GM12801 (cell line): ENCODE measurements at regions not wholly inside any gene's neighbourhood (a gene's known extent, or its start where the extent isn't known, plus 50 kb on each side); places are given as distances from the start of the nearest gene placed in this dataset.

Source experiments
- TF ChIP-seq, protein P1 (sequence below): IDR thresholded peaks from one replicate; pipeline ENCODE4 v1.5.1; 2011; ENCODE audit warnings: control low read depth; ENCODE audit not compliant: insufficient read length; ENCODE audit errors: extremely low read depth

- TF ChIP-seq, protein P1, sequence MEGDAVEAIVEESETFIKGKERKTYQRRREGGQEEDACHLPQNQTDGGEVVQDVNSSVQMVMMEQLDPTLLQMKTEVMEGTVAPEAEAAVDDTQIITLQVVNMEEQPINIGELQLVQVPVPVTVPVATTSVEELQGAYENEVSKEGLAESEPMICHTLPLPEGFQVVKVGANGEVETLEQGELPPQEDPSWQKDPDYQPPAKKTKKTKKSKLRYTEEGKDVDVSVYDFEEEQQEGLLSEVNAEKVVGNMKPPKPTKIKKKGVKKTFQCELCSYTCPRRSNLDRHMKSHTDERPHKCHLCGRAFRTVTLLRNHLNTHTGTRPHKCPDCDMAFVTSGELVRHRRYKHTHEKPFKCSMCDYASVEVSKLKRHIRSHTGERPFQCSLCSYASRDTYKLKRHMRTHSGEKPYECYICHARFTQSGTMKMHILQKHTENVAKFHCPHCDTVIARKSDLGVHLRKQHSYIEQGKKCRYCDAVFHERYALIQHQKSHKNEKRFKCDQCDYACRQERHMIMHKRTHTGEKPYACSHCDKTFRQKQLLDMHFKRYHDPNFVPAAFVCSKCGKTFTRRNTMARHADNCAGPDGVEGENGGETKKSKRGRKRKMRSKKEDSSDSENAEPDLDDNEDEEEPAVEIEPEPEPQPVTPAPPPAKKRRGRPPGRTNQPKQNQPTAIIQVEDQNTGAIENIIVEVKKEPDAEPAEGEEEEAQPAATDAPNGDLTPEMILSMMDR: no peak
These were observed 208.3 kb downstream of the FOXO1 start for GRCh38 chr13:40457929-40458719.

GRCh38 chr13:40458720-40458990 lies 207.8 kb downstream of the FOXO1 start:
- TF ChIP-seq, protein P1: no peak

DNA sequence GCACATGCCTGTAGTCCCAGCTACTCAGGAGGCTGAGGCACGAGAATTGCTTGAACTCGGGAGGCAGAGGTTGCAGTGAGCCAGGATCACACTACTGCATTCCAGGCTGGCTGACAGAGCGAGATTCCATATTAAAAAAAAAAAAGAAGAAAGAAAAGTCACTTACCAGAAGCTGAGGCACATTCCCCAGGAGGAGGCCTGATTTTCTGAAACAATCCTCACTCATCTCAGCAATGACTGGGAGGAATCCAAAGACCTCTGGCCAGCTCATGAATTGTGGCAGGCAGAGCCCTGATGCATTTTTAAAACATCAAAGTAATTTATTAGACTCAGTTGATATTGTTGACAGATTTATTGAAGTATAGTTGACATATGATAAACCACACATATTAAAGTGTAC lies 206.3 kb downstream of the FOXO1 start:
- TF ChIP-seq, protein P1: no peak

GRCh38 chr13:40464337-40465014 lies 202.0 kb downstream of the FOXO1 start:
- TF ChIP-seq, protein P1: no peak

DNA sequence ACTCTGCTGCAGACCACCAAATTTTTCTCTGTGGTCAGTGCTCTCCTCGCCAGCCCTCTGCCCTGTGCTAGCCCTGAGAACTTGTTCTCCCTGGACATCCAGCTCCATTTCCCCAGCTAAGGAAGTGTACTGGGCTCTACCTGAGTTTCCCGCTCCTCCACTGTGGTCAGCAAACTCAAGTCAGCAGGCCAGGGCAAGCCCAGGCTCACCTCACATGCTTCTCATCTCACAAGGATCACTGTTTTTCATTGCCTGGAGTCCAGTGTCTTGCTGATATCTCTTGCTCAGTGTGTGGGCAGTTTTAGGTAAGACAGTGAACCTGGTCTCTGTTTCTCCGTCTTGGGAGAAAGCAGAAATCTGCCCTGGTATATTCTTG lies 201.4 kb downstream of the FOXO1 start:
- TF ChIP-seq, protein P1: no peak

DNA sequence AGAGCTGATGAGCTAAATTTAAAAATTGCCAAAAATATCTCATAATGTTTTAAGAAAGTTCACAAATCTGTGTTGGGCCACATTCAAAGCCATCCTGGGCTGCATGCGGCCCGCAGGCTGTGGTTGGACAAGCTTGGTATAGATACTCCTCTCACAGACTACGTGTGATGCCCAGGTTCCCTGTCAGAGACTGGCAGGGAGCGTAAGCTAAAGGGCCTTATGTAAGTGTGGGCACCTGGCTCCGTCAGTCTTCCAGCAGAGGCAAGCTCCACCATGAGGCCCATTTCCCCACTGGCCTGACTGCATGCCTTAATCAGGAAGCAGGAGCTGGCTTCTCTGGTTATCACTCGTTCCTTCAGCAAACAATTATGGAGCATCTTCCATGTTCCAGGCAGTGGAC lies 200.2 kb downstream of the FOXO1 start:
- TF ChIP-seq, protein P1: no peak

GRCh38 chr13:40468227-40468838 lies 198.1 kb downstream of the FOXO1 start:
- TF ChIP-seq, protein P1: no peak
